T-helper 22 cell (primary cell): ENCODE measurements at regions not wholly inside any gene's neighbourhood (a gene's known extent, or its start where the extent isn't known, plus 50 kb on each side); places are given as distances from the start of the nearest gene placed in this dataset.

ENCODE experiments used
- DNase-seq: peaks from one replicate; pipeline ENCODE4 v3.0.0-alpha.2; 2020; ENCODE audit warnings: low read depth

GRCh38 chr16:82405736-82406135 lies 221.0 kb upstream of the CDH13 start:
- no peak for DNase-seq

GRCh38 chr16:82404586-82405315 lies 222.0 kb upstream of the CDH13 start:
- no peak for DNase-seq

- no peak for DNase-seq
Observed at GRCh38 chr16:82402665-82403218, 224.0 kb upstream of the CDH13 start.

- DNase-seq, result no peak
Observed at GRCh38 chr16:82400046-82400445, 226.7 kb upstream of the CDH13 start.

- no peak for DNase-seq
Observed at GRCh38 chr16:82396509-82396908, 226.5 kb upstream of the MPHOSPH6 start.

GRCh38 chr16:82395212-82395611 lies 225.2 kb upstream of the MPHOSPH6 start:
- DNase-seq, result no peak

GRCh38 chr16:82391690-82392089 lies 221.7 kb upstream of the MPHOSPH6 start:
- DNase-seq, result no peak

GRCh38 chr16:82389956-82390650 lies 220.1 kb upstream of the MPHOSPH6 start:
- DNase-seq, result no peak

GRCh38 chr16:82386761-82387160 lies 216.7 kb upstream of the MPHOSPH6 start:
- DNase-seq, result no peak

GRCh38 chr16:82384949-82385348 lies 214.9 kb upstream of the MPHOSPH6 start:
- DNase-seq, result no peak

GRCh38 chr16:82384017-82384416 lies 214.0 kb upstream of the MPHOSPH6 start:
- DNase-seq, result no peak

- DNase-seq, result no peak
Observed at GRCh38 chr16:82382521-82382920, 212.5 kb upstream of the MPHOSPH6 start.

- no peak for DNase-seq
Observed at GRCh38 chr16:82379551-82379950, 209.5 kb upstream of the MPHOSPH6 start.

- no peak for DNase-seq
Observed at GRCh38 chr16:82373976-82374375, 204.0 kb upstream of the MPHOSPH6 start.

- DNase-seq, result no peak
Observed at GRCh38 chr16:82370282-82370681, 200.3 kb upstream of the MPHOSPH6 start.

- DNase-seq, result no peak
Observed at GRCh38 chr16:82368041-82368440, 198.0 kb upstream of the MPHOSPH6 start.

- no peak for DNase-seq
Observed at GRCh38 chr16:82366462-82366861, 196.4 kb upstream of the MPHOSPH6 start.

- no peak for DNase-seq
Observed at GRCh38 chr16:82364690-82365089, 194.7 kb upstream of the MPHOSPH6 start.

GRCh38 chr16:82363026-82363816 lies 193.2 kb upstream of the MPHOSPH6 start:
- no peak for DNase-seq

- DNase-seq, result no peak
Observed at GRCh38 chr16:82361885-82362284, 191.9 kb upstream of the MPHOSPH6 start.

- no peak for DNase-seq
Observed at GRCh38 chr16:82360024-82360783, 190.2 kb upstream of the MPHOSPH6 start.
